ENCODE measurements at regions not wholly inside any gene's neighbourhood (a gene's known extent, or its start where the extent isn't known, plus 50 kb on each side); places are given as distances from the start of the nearest gene placed in this dataset.

- Histone ChIP-seq H3K9me3 (peaks cover 3% of the 10 kb centered on the region; the same call in 1 of the 2 replicates), H3K4me3 (ENCODE audit: low read depth, low read length) (no peak overlapping the region), H3K27me3 (replicated peaks; ENCODE audit: control insufficient read depth, insufficient read depth, low read length) (no peaks in the 10 kb centered on the region), H3K36me3 (ENCODE audit: control insufficient read depth, insufficient read depth, low read length) (no peaks in the 10 kb centered on the region), H3K4me1 (no peaks in the 10 kb centered on the region)
- Mint-ChIP-seq H3K27ac (ENCODE audit: unreplicated experiment) (no peak overlapping the region), H3K27me3 (ENCODE audit: insufficient read depth, unreplicated experiment) (no peaks in the 10 kb centered on the region), H3K4me3 (ENCODE audit: unreplicated experiment) (no peak overlapping the region), H3K4me1 (ENCODE audit: low read depth, unreplicated experiment) (no peaks in the 10 kb centered on the region), H3K9me3 (ENCODE audit: unreplicated experiment) (no peaks in the 10 kb centered on the region), H3K36me3 (ENCODE audit: insufficient read depth, unreplicated experiment) (no peaks in the 10 kb centered on the region)
- ChIA-PET CTCF (no interaction called here), POLR2A (no interaction called here)
- no TSS peak for BruUV-seq (replicated peaks)
- TF ChIP-seq CTCF (IDR thresholded peaks at IDR 0.05; ENCODE audit: insufficient read depth in 1 of 2, low read depth in 1 of 2, low read length in 1 of 2, severe bottlenecking in 1 of 2, unreplicated experiment in 1 of 2) = no peak
- intact Hi-C loops (cut with micrococcal nuclease; ENCODE audit: unreplicated experiment) = no loop called here
- no peak for DNase-seq
Measured at GRCh38 chr2:5183031-5183430, 509.2 kb upstream of the SOX11 start.

- Mint-ChIP-seq H3K9me3 (ENCODE audit: unreplicated experiment) (no peaks in the 10 kb centered on the region), H3K4me1 (ENCODE audit: low read depth, unreplicated experiment) (no peaks in the 10 kb centered on the region), H3K4me3 (ENCODE audit: unreplicated experiment) (no peak overlapping the region), H3K36me3 (ENCODE audit: insufficient read depth, unreplicated experiment) (no peaks in the 10 kb centered on the region), H3K27ac (ENCODE audit: unreplicated experiment) (no peak overlapping the region), H3K27me3 (ENCODE audit: insufficient read depth, unreplicated experiment) (no peaks in the 10 kb centered on the region)
- no peaks in the 10 kb centered on the region for H3K36me3 ChIP-seq (ENCODE audit: control insufficient read depth, insufficient read depth, low read length)
- no peak overlapping the region for H3K4me3 ChIP-seq (ENCODE audit: low read depth, low read length)
- TF ChIP-seq CTCF (IDR thresholded peaks at IDR 0.05; ENCODE audit: insufficient read depth in 1 of 2, low read depth in 1 of 2, low read length in 1 of 2, severe bottlenecking in 1 of 2, unreplicated experiment in 1 of 2) = no peak
- no peaks in the 10 kb centered on the region for H3K27me3 ChIP-seq (replicated peaks; ENCODE audit: control insufficient read depth, insufficient read depth, low read length)
- ChIA-PET CTCF (no interaction called here), POLR2A (no interaction called here)
- no TSS peak for BruUV-seq (replicated peaks)
- no peak for DNase-seq
- peaks cover 3% of the 10 kb centered on the region; the same call in 1 of the 2 replicates for H3K9me3 ChIP-seq
- H3K4me1 ChIP-seq = no peaks in the 10 kb centered on the region
- intact Hi-C loops (cut with micrococcal nuclease; ENCODE audit: unreplicated experiment) = no loop called here
Measured at GRCh38 chr2:5187283-5187682, 504.9 kb upstream of the SOX11 start.

- Histone ChIP-seq H3K36me3 (ENCODE audit: control insufficient read depth, insufficient read depth, low read length) (no peaks in the 10 kb centered on the region), H3K4me3 (ENCODE audit: low read depth, low read length) (no peak overlapping the region), H3K9me3 (peaks cover 3% of the 10 kb centered on the region; the same call in 1 of the 2 replicates), H3K27me3 (replicated peaks; ENCODE audit: control insufficient read depth, insufficient read depth, low read length) (no peaks in the 10 kb centered on the region), H3K4me1 (no peaks in the 10 kb centered on the region)
- Mint-ChIP-seq H3K9me3 (ENCODE audit: unreplicated experiment) (no peaks in the 10 kb centered on the region), H3K4me3 (ENCODE audit: unreplicated experiment) (no peak overlapping the region), H3K36me3 (ENCODE audit: insufficient read depth, unreplicated experiment) (no peaks in the 10 kb centered on the region), H3K4me1 (ENCODE audit: low read depth, unreplicated experiment) (no peaks in the 10 kb centered on the region), H3K27me3 (ENCODE audit: insufficient read depth, unreplicated experiment) (no peaks in the 10 kb centered on the region), H3K27ac (ENCODE audit: unreplicated experiment) (no peak overlapping the region)
- POLR2A ChIA-PET = no interaction called here
- no TSS peak for BruUV-seq (replicated peaks)
- CTCF ChIA-PET = no interaction called here
- no peak for DNase-seq
- intact Hi-C loops (cut with micrococcal nuclease; ENCODE audit: unreplicated experiment) = no loop called here
- TF ChIP-seq CTCF (IDR thresholded peaks at IDR 0.05; ENCODE audit: insufficient read depth in 1 of 2, low read depth in 1 of 2, low read length in 1 of 2, severe bottlenecking in 1 of 2, unreplicated experiment in 1 of 2) = no peak
Measured at GRCh38 chr2:5188636-5189035, 503.5 kb upstream of the SOX11 start.

All from Caco-2 (cell line).